Liver (tissue), 8 donors: ENCODE measurements at regions not wholly inside any gene's neighbourhood (a gene's known extent, or its start where the extent isn't known, plus 50 kb on each side); places are given as distances from the start of the nearest gene placed in this dataset.

Source experiments
- DNase-seq: peaks from one replicate; pipeline ENCODE4 v3.0.0-alpha.2; 2017; ENCODE audit warnings: low spot score
- H3K27ac ChIP-seq, 2 donors: one replicate each; pipeline ENCODE4 v1.7.0; 2013; ENCODE audit warnings: inconsistent platforms in 2 of 2, low read length in 2 of 2, control low read depth in 1 of 2, low read depth in 1 of 2, mild to moderate bottlenecking in 1 of 2
- H3K27me3 ChIP-seq, 4 donors: one replicate each; pipeline versions ENCODE4 v1.6.1 to v1.7.0; 2013; ENCODE audit warnings: low read length in 3 of 4, inconsistent platforms in 1 of 4, mild to moderate bottlenecking in 1 of 4, moderate library complexity in 1 of 4; ENCODE audit not compliant: control insufficient read depth in 4 of 4, insufficient read depth in 4 of 4
- H3K36me3 ChIP-seq, 4 donors: one replicate each; pipeline versions ENCODE4 v1.6.1 to v1.7.0; 2013; ENCODE audit warnings: low read length in 3 of 4, mild to moderate bottlenecking in 3 of 4, low read depth in 1 of 4, moderate library complexity in 1 of 4; ENCODE audit not compliant: control insufficient read depth in 4 of 4, insufficient read depth in 3 of 4
- H3K4me1 ChIP-seq, 4 donors: one replicate each; pipeline versions ENCODE4 v1.6.1 to v1.7.0; 2013; ENCODE audit warnings: low read length in 3 of 4, mild to moderate bottlenecking in 3 of 4, moderate library complexity in 1 of 4; ENCODE audit not compliant: control insufficient read depth in 4 of 4, insufficient read depth in 4 of 4
- H3K4me3 ChIP-seq, 3 donors: one replicate each; pipeline versions ENCODE4 v1.6.1 to v1.7.0; 2013; ENCODE audit warnings: low read length in 3 of 3, control low read depth in 1 of 3, low read depth in 1 of 3, mild to moderate bottlenecking in 1 of 3
- H3K9ac ChIP-seq, 2 donors: one replicate each; pipeline ENCODE4 v1.7.0; 2013; ENCODE audit warnings: low read length in 2 of 2, mild to moderate bottlenecking in 2 of 2, moderate library complexity in 2 of 2, control low read depth in 1 of 2, low read depth in 1 of 2
- H3K9me3 ChIP-seq, 4 donors: one replicate each; pipeline versions ENCODE4 v1.6.1 to v1.7.0; 2013; ENCODE audit warnings: low read length in 3 of 4; ENCODE audit not compliant: control insufficient read depth in 4 of 4
- EGR1 ChIP-seq, 2 donors: IDR thresholded peaks; 2 replicates each; pipeline ENCODE4 v1.6.1; 2016 to 2018; ENCODE audit warnings: antibody characterized with exemption in 2 of 2, low read depth in 2 of 2
- FOXA1 ChIP-seq: IDR thresholded peaks from 2 replicates; pipeline ENCODE4 v1.6.1; 2016; ENCODE audit warnings: antibody characterized with exemption
- FOXA2 ChIP-seq: IDR thresholded peaks from 2 replicates; pipeline ENCODE4 v1.6.1; 2016; ENCODE audit warnings: antibody characterized with exemption
- GABPA ChIP-seq, 2 donors: IDR thresholded peaks in 1 of 2; conservative IDR thresholded peaks in 1 of 2; 2 replicates each; pipeline ENCODE4 v1.6.1; 2016; ENCODE audit warnings: antibody characterized with exemption in 2 of 2, mild to moderate bottlenecking in 1 of 2, moderate library complexity in 1 of 2
- HNF4A ChIP-seq, 2 donors: conservative IDR thresholded peaks; 2 replicates each; pipeline ENCODE4 v1.6.1; 2016; ENCODE audit warnings: antibody characterized with exemption in 2 of 2, mild to moderate bottlenecking in 2 of 2
- HNF4G ChIP-seq: IDR thresholded peaks from 2 replicates; pipeline ENCODE4 v1.6.1; 2016; ENCODE audit warnings: antibody characterized with exemption
- JUND ChIP-seq, 2 donors: IDR thresholded peaks; 2 replicates each; pipeline ENCODE4 v1.6.1; 2016; ENCODE audit warnings: antibody characterized with exemption in 2 of 2
- NR2F2 ChIP-seq: IDR thresholded peaks from 2 replicates; pipeline ENCODE4 v1.6.1; 2016; ENCODE audit warnings: antibody characterized with exemption
- RAD21 ChIP-seq, 2 donors: IDR thresholded peaks; 2 replicates each; pipeline ENCODE4 v1.6.1; 2016; ENCODE audit warnings: antibody characterized with exemption in 2 of 2, mild to moderate bottlenecking in 2 of 2
- RXRA ChIP-seq, 2 donors: IDR thresholded peaks; 2 replicates each; pipeline ENCODE4 v1.6.1; 2017 to 2018; ENCODE audit warnings: antibody characterized with exemption in 2 of 2, mild to moderate bottlenecking in 1 of 2
- SP1 ChIP-seq: IDR thresholded peaks from 2 replicates; pipeline ENCODE4 v1.6.1; 2018; ENCODE audit warnings: antibody characterized with exemption, mild to moderate bottlenecking
- TAF1 ChIP-seq: conservative IDR thresholded peaks from 2 replicates; pipeline ENCODE4 v1.6.1; 2016; ENCODE audit warnings: antibody characterized with exemption, mild to moderate bottlenecking
- YY1 ChIP-seq: IDR thresholded peaks from 2 replicates; pipeline ENCODE4 v1.6.1; 2016; ENCODE audit warnings: antibody characterized with exemption, mild to moderate bottlenecking
- WGBS: extraction: QIAGEN DNeasy Blood & Tissue Kit; methylation state at CpG from one replicate; pipeline ENCODE4 v1.1.7; 2013; 5-methylcytosine and 5-hydroxymethylcytosine counted together
- TF ChIP-seq, protein P1 (sequence below): IDR thresholded peaks from 2 replicates; pipeline ENCODE4 v1.6.1; 2016; ENCODE audit warnings: antibody characterized with exemption
- TF ChIP-seq, protein P2 (sequence below): IDR thresholded peaks from 2 replicates; pipeline ENCODE4 v1.6.1; 2016; ENCODE audit warnings: antibody characterized with exemption, mild to moderate bottlenecking
- TF ChIP-seq, protein P3 (sequence below): fragments of 150-350 bp; IDR thresholded peaks from 2 replicates; pipeline ENCODE4 v1.5.1; 2017; ENCODE audit warnings: improper control_type of control experiment, low read depth, low read length; ENCODE audit not compliant: missing input control
- TF ChIP-seq, protein P4 (sequence below): IDR thresholded peaks from 2 replicates; pipeline ENCODE4 v1.6.1; 2016; ENCODE audit warnings: antibody characterized with exemption
- TF ChIP-seq, protein P5 (sequence below): IDR thresholded peaks from 2 replicates; pipeline ENCODE4 v1.6.1; 2016; ENCODE audit warnings: antibody characterized with exemption
- donor health status: healthy.
- donor health status: healthy.
- donor health status: healthy.
- donor health status: healthy.
- donor health status: healthy.

DNA sequence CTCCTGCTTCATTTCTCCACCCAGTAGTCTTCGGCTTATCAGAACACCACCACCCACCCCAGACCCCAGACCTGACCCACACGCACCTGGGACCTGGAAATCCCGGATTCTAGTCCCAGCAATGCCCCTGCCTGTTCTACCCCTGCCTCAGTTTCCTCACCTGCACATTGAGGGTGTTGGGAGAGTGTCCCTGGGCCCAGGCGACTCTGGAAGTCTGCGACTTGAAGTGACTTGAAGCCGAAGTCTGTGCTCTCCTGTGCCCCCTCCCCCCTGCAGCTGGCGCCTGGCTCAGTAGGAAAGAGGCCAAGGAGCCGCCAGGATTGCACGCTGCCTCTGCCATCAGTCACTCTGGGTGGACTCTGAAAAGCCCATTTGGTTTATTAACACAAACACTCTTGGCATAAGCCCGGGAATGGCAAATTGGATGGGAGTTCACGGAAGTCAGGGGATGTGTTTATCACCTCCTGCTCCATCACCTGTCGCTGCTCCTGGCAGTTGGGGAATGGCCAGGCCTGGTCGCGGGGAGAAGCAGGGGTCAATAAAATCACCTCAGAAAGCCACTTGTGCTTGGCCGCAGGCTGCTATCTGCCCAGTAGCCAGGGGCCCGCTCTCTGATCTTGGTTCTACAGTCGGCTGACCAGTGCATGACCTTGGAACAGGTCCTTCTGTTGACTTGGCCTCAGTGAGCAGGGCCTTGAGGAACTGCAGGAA, 132.7 kb downstream of the ACTL8 start:
- Histone ChIP-seq H3K9ac (no peak overlapping the region), H3K27me3 (peaks cover 0 to 5% (median 0%) of the 10 kb centered on the region in 4 donors), H3K36me3 (no peaks in the 10 kb centered on the region), H3K27ac (no peak overlapping the region), H3K4me1 (no peaks in the 10 kb centered on the region), H3K9me3 (no peaks in the 10 kb centered on the region), H3K4me3 (no peak overlapping the region)
- 69% methylated on average over 17 of the region's 17 CpGs for WGBS
- TF ChIP-seq HNF4A (conservative IDR thresholded peaks at IDR 0.05) (no peak), SP1 (no peak), RAD21 (IDR thresholded peaks at IDR 0.05) (no peak), GABPA (IDR thresholded peaks at IDR 0.05 in 1 of 2, conservative IDR thresholded peaks at IDR 0.05 in 1 of 2) (no peak), RXRA (IDR thresholded peaks at IDR 0.05) (no peak), EGR1 (IDR thresholded peaks at IDR 0.05; ENCODE audit: low read depth in 2 of 2) (no peak), FOXA1 (no peak), FOXA2 (no peak), YY1 (no peak), JUND (IDR thresholded peaks at IDR 0.05) (no peak), NR2F2 (no peak), TAF1 (no peak), HNF4G (no peak)
- TF ChIP-seq, protein P1, sequence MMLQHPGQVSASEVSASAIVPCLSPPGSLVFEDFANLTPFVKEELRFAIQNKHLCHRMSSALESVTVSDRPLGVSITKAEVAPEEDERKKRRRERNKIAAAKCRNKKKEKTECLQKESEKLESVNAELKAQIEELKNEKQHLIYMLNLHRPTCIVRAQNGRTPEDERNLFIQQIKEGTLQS, result no peak
- TF ChIP-seq, protein P2, sequence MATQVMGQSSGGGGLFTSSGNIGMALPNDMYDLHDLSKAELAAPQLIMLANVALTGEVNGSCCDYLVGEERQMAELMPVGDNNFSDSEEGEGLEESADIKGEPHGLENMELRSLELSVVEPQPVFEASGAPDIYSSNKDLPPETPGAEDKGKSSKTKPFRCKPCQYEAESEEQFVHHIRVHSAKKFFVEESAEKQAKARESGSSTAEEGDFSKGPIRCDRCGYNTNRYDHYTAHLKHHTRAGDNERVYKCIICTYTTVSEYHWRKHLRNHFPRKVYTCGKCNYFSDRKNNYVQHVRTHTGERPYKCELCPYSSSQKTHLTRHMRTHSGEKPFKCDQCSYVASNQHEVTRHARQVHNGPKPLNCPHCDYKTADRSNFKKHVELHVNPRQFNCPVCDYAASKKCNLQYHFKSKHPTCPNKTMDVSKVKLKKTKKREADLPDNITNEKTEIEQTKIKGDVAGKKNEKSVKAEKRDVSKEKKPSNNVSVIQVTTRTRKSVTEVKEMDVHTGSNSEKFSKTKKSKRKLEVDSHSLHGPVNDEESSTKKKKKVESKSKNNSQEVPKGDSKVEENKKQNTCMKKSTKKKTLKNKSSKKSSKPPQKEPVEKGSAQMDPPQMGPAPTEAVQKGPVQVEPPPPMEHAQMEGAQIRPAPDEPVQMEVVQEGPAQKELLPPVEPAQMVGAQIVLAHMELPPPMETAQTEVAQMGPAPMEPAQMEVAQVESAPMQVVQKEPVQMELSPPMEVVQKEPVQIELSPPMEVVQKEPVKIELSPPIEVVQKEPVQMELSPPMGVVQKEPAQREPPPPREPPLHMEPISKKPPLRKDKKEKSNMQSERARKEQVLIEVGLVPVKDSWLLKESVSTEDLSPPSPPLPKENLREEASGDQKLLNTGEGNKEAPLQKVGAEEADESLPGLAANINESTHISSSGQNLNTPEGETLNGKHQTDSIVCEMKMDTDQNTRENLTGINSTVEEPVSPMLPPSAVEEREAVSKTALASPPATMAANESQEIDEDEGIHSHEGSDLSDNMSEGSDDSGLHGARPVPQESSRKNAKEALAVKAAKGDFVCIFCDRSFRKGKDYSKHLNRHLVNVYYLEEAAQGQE, result no peak
- TF ChIP-seq, protein P3, sequence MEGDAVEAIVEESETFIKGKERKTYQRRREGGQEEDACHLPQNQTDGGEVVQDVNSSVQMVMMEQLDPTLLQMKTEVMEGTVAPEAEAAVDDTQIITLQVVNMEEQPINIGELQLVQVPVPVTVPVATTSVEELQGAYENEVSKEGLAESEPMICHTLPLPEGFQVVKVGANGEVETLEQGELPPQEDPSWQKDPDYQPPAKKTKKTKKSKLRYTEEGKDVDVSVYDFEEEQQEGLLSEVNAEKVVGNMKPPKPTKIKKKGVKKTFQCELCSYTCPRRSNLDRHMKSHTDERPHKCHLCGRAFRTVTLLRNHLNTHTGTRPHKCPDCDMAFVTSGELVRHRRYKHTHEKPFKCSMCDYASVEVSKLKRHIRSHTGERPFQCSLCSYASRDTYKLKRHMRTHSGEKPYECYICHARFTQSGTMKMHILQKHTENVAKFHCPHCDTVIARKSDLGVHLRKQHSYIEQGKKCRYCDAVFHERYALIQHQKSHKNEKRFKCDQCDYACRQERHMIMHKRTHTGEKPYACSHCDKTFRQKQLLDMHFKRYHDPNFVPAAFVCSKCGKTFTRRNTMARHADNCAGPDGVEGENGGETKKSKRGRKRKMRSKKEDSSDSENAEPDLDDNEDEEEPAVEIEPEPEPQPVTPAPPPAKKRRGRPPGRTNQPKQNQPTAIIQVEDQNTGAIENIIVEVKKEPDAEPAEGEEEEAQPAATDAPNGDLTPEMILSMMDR, result no peak
- TF ChIP-seq, protein P4, sequence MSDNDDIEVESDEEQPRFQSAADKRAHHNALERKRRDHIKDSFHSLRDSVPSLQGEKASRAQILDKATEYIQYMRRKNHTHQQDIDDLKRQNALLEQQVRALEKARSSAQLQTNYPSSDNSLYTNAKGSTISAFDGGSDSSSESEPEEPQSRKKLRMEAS, result no peak
- TF ChIP-seq, protein P5, sequence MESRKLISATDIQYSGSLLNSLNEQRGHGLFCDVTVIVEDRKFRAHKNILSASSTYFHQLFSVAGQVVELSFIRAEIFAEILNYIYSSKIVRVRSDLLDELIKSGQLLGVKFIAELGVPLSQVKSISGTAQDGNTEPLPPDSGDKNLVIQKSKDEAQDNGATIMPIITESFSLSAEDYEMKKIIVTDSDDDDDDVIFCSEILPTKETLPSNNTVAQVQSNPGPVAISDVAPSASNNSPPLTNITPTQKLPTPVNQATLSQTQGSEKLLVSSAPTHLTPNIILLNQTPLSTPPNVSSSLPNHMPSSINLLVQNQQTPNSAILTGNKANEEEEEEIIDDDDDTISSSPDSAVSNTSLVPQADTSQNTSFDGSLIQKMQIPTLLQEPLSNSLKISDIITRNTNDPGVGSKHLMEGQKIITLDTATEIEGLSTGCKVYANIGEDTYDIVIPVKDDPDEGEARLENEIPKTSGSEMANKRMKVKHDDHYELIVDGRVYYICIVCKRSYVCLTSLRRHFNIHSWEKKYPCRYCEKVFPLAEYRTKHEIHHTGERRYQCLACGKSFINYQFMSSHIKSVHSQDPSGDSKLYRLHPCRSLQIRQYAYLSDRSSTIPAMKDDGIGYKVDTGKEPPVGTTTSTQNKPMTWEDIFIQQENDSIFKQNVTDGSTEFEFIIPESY, result no peak
- no peak for DNase-seq
